ENCODE measurements at regions not wholly inside any gene's neighbourhood (a gene's known extent, or its start where the extent isn't known, plus 50 kb on each side); places are given as distances from the start of the nearest gene placed in this dataset.

GRCh38 chr13:107295416-107296140 lies 727.6 kb upstream of the ARGLU1 start:
- TF ChIP-seq, protein P1, sequence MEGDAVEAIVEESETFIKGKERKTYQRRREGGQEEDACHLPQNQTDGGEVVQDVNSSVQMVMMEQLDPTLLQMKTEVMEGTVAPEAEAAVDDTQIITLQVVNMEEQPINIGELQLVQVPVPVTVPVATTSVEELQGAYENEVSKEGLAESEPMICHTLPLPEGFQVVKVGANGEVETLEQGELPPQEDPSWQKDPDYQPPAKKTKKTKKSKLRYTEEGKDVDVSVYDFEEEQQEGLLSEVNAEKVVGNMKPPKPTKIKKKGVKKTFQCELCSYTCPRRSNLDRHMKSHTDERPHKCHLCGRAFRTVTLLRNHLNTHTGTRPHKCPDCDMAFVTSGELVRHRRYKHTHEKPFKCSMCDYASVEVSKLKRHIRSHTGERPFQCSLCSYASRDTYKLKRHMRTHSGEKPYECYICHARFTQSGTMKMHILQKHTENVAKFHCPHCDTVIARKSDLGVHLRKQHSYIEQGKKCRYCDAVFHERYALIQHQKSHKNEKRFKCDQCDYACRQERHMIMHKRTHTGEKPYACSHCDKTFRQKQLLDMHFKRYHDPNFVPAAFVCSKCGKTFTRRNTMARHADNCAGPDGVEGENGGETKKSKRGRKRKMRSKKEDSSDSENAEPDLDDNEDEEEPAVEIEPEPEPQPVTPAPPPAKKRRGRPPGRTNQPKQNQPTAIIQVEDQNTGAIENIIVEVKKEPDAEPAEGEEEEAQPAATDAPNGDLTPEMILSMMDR (IDR thresholded peaks at IDR 0.05), result no peak
- TF ChIP-seq USF2 (IDR thresholded peaks at IDR 0.05; ENCODE audit: borderline replicate concordance, low read depth, low read length) (no peak), GABPA (IDR thresholded peaks at IDR 0.05; ENCODE audit: low read depth) (no peak), EP300 (IDR thresholded peaks at IDR 0.05; ENCODE audit: borderline replicate concordance in 1 of 2, low read depth in 1 of 2, low read length in 1 of 2) (peak in 1 of 2 experiments; percentile 31; a peak in 1 of 4 replicates), RAD21 (IDR thresholded peaks at IDR 0.05; ENCODE audit: low read length) (no peak), TAF1 (IDR thresholded peaks at IDR 0.05; ENCODE audit: borderline replicate concordance, low read depth, low read length) (no peak), FOXM1 (IDR thresholded peaks at IDR 0.05; ENCODE audit: low read depth) (no peak), IRF3 (IDR thresholded peaks at IDR 0.05; ENCODE audit: low read depth, low read length) (no peak), REST (IDR thresholded peaks at IDR 0.05; ENCODE audit: low read depth, low read length) (no peak)
- TF ChIP-seq, protein P2, sequence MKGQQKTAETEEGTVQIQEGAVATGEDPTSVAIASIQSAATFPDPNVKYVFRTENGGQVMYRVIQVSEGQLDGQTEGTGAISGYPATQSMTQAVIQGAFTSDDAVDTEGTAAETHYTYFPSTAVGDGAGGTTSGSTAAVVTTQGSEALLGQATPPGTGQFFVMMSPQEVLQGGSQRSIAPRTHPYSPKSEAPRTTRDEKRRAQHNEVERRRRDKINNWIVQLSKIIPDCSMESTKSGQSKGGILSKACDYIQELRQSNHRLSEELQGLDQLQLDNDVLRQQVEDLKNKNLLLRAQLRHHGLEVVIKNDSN (IDR thresholded peaks at IDR 0.05; ENCODE audit: borderline replicate concordance, low read depth), result no peak
- TF ChIP-seq, protein P3, sequence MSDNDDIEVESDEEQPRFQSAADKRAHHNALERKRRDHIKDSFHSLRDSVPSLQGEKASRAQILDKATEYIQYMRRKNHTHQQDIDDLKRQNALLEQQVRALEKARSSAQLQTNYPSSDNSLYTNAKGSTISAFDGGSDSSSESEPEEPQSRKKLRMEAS (IDR thresholded peaks at IDR 0.05; ENCODE audit: low read depth), result no peak
